Mononuclear cell (primary cell): ENCODE measurements at regions not wholly inside any gene's neighbourhood (a gene's known extent, or its start where the extent isn't known, plus 50 kb on each side); places are given as distances from the start of the nearest gene placed in this dataset.

ENCODE experiments used
- H3K27me3 ChIP-seq: 2 replicates; pipeline ENCODE4 v1.6.0; 2011; ENCODE audit warnings: low read length, control low read depth; ENCODE audit not compliant: insufficient read depth
- H3K4me1 ChIP-seq: 2 replicates; pipeline ENCODE4 v1.5.1; 2011; ENCODE audit warnings: mild to moderate bottlenecking, low read length, control low read depth; ENCODE audit not compliant: insufficient read depth
- H3K4me3 ChIP-seq: 2 replicates; pipeline ENCODE4 v1.5.1; 2011; ENCODE audit warnings: mild to moderate bottlenecking, low read length, moderate library complexity
- H3K9me3 ChIP-seq: 2 replicates; pipeline ENCODE4 v1.5.1; 2011; ENCODE audit warnings: low read depth, mild to moderate bottlenecking, control low read depth, low read length

DNA sequence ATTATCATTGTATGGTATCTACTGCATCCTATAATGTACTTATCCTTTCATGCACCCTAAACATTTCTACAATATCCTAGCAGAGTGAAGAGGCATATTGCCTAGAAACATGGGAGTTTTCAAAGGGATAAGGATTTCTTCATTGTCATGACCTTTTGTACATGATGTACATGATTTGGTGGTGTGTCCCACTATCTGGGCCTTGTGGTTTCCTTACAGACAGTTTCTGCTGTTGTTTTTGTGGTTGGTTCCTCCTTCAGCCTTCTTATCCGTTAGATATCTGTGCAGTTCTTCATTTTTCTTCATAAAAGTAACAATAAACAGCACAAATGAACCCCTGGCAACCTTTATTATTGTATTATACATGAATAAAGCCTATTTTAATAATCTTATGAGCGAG lies 70.4 kb upstream of the BACH1 start:
- Histone ChIP-seq H3K27me3 (no peaks in the 10 kb centered on the region), H3K4me3 (no peak overlapping the region), H3K4me1 (peaks cover 43% of the 10 kb centered on the region), H3K9me3 (no peaks in the 10 kb centered on the region)

DNA sequence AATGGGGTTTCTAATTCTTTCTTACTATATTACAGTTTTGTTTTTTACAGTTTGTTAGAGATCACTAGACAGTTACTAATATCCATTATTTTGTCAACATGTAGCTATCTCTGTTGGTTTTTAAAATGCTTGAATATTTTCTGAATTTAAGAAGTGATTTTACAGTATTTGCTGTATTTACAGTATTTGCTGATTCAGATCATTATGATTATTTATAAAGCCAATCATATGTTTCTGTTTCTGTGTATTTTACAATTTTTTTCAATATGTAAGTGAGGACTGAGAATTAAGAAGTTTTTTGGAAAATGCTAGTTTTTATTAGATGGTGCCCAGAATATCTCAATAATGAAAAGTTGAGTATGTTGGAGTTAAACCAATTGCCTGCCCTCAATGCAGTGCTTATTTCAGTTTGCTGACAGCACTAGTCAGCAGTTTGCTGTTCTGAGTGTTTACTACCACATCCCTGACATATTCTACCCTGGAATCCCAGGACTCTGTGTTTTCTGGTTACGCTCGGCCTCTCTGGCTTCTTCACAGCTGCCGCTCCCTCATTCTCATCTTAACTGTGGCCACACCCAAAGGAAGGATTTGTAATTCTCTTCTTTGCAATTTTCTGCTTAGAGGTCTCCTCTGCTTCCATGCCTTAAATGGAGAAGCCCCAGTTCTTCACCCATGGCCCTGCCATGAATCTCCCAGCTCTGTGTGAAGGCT lies 68.0 kb upstream of the BACH1 start:
- Histone ChIP-seq H3K4me1 (peaks cover 67% of the 10 kb centered on the region), H3K4me3 (no peak overlapping the region), H3K9me3 (no peaks in the 10 kb centered on the region), H3K27me3 (no peaks in the 10 kb centered on the region)

DNA sequence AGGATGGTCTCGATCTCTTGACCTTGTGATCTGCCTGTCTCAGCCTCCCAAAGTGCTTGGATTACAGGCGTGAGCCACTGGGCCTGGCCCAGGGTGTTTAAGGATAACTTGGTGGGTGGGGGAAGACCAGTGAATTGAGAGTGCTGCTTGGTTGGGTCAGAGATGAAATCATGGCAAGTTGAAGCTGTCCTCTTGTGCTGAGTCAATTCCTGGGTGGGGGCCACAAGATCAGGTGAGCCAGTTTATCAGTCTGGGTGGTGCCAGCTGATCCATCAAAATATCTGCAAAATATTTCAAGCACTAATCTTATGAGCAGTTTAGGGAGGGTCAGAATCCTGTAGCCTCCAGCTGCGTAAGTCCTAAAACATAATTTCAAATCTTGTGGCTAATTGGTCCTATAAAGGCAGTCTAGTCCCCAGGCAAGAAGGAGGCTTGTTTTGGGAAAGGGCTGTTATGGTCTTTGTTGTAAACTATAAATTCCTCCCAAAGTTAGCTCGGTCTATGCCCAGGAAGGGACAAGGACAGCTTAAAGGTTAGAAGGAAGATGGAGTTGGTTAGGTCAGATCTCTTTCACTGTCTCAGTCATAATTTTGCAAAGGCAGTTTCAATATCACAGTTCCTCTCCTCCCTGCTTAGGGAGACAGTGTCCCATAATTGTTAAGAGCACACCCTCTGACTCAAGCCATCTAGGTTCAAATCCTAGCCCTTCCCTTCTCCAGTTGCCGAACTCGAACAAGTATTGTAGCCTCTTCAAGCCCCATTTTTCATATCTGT lies 66.8 kb upstream of the BACH1 start:
- H3K9me3 ChIP-seq, result no peaks in the 10 kb centered on the region
- peaks cover 79% of the 10 kb centered on the region for H3K4me1 ChIP-seq
- no peaks in the 10 kb centered on the region for H3K27me3 ChIP-seq
- no peak overlapping the region for H3K4me3 ChIP-seq

GRCh38 chr21:29232530-29233255 lies 66.0 kb upstream of the BACH1 start:
- Histone ChIP-seq H3K9me3 (no peaks in the 10 kb centered on the region), H3K27me3 (no peaks in the 10 kb centered on the region), H3K4me3 (no peak overlapping the region), H3K4me1 (peaks cover 83% of the 10 kb centered on the region)

- H3K4me3 ChIP-seq, result no peak overlapping the region
- no peaks in the 10 kb centered on the region for H3K9me3 ChIP-seq
- no peaks in the 10 kb centered on the region for H3K27me3 ChIP-seq
- peaks cover 83% of the 10 kb centered on the region for H3K4me1 ChIP-seq
Measured at GRCh38 chr21:29233256-29233546, 65.5 kb upstream of the BACH1 start.

DNA sequence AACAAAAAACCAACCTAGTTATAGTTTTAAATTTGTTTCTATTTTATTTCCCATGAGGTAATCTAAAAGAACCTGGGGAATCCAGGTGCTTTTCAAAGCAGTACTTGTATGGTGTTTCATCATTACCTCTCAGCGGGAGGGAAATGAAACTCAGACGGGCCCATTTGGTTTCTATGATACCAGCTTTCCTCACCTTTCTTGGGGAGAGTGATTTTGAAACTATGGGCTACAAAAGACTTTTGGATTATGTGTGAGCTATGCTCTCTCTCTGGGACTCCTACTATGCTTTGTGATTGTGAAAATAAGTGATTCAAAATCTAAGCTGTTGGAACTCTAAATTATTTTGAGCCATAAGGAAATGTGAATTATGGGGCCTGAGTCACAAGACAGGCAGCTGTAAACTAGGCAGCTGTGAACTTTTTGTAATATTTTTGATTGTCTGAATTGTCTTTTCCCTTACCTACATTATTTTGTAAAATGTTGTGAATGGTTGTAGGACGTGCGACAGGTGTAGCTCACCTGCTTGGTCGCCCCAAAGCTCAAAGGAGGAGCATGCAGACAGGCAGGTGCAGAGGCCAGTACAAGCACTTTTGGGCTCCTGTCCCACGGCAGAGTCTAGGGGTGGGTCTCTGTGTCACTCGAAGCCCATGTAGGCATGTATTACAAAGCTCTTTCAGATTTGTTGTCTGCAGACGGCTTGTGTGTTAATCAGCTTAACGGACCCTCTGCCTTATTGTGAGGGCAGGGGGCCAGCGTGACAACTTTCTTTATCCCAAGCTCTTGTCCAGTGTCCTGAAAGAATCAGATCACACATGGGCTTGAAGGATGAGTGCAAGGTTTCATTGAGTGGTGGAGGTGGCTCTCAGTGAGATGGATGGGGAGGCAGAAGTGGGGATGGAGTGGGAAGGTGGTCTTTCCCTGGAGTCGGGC lies 64.8 kb upstream of the BACH1 start:
- H3K9me3 ChIP-seq, result no peaks in the 10 kb centered on the region
- H3K27me3 ChIP-seq, result no peaks in the 10 kb centered on the region
- H3K4me3 ChIP-seq, result no peak overlapping the region
- H3K4me1 ChIP-seq, result peaks cover 84% of the 10 kb centered on the region

- peaks cover 91% of the 10 kb centered on the region for H3K4me1 ChIP-seq
- H3K4me3 ChIP-seq, result no peak overlapping the region
- H3K9me3 ChIP-seq, result no peaks in the 10 kb centered on the region
- no peaks in the 10 kb centered on the region for H3K27me3 ChIP-seq
Measured at GRCh38 chr21:29235714-29236197, 63.0 kb upstream of the BACH1 start.

GRCh38 chr21:29236201-29236600 lies 62.5 kb upstream of the BACH1 start:
- Histone ChIP-seq H3K9me3 (no peaks in the 10 kb centered on the region), H3K4me3 (no peak overlapping the region), H3K4me1 (peaks cover 87% of the 10 kb centered on the region), H3K27me3 (no peaks in the 10 kb centered on the region)

GRCh38 chr21:29237110-29238052 lies 61.3 kb upstream of the BACH1 start:
- Histone ChIP-seq H3K4me1 (peaks cover 76% of the 10 kb centered on the region), H3K27me3 (no peaks in the 10 kb centered on the region), H3K4me3 (no peak overlapping the region), H3K9me3 (no peaks in the 10 kb centered on the region)

DNA sequence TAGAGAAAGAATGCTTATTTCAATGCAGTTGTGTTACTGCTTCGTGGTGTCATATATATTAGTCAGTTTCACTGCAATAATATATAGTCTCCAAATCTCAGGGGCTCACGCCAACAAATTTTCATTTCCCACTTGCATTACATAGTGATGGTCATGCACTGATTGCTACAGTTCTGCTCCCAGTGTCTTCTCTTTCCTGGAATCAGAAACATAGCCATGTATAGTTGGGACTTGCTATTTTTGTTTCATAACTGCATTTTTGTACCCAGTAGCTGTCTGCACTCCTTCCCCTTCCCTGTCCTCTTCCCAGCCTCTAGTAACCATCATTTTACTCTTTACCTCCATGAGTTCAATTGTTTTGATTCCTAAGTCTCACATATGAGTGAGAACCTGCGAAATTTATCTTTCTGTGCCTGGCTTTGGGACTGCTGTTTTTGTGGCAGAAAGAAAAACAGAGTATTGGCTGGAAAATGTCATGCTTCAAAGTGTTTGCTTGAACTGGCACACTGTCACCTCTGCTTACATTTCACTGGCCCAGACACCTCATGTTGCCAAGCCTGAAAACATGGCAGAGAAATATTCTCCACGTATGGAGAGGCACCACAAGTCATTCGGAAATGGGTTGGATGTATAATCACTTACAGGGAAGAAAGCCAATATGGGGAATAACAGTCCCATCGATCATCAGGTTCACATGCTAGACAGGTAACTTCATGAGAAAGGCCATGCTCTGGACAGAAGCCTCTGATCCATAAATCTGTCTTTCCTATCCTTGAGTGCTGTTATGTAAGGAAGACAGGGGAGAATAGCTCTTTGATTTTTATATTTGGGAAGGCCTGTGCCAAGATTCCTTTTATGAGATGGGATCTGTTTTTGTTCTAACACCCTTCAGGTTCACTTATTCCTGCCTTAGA lies 60.4 kb upstream of the BACH1 start:
- Histone ChIP-seq H3K27me3 (no peaks in the 10 kb centered on the region), H3K4me3 (no peak overlapping the region), H3K9me3 (no peaks in the 10 kb centered on the region), H3K4me1 (peaks cover 68% of the 10 kb centered on the region)

- H3K4me3 ChIP-seq, result no peak overlapping the region
- no peaks in the 10 kb centered on the region for H3K9me3 ChIP-seq
Measured at GRCh38 chr21:29238967-29239290, 59.8 kb upstream of the BACH1 start.

DNA sequence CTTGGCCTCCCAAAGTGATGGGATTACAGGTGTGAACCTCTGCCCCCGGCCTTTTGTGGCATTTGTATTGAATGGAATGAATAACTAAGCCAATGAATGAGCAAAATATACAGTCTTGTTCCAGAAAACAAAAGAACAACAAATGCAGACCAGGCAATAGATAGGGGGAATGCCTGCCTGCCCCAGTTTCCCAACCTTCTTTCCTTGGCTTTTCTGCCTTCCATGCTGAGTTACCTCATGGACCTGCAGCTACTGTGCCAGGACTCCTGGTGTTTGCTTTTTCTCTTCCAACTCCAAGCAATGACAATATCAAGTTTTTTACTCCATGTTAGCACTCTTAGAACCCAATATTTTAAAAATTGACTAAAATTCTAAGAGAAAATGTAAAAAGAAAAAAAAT lies 58.6 kb upstream of the BACH1 start:
- Histone ChIP-seq H3K4me3 (no peak overlapping the region), H3K27me3 (no peaks in the 10 kb centered on the region), H3K4me1 (peaks cover 56% of the 10 kb centered on the region), H3K9me3 (no peaks in the 10 kb centered on the region)

More at GRCh38 chr21:29238967-29239290, 59.8 kb upstream of the BACH1 start:
- no peaks in the 10 kb centered on the region for H3K27me3 ChIP-seq
- H3K4me1 ChIP-seq, result peaks cover 62% of the 10 kb centered on the region

- Histone ChIP-seq H3K27me3 (no peaks in the 10 kb centered on the region), H3K4me1 (peaks cover 47% of the 10 kb centered on the region), H3K9me3 (no peaks in the 10 kb centered on the region), H3K4me3 (no peak overlapping the region)
Measured at GRCh38 chr21:29242201-29242600, 56.5 kb upstream of the BACH1 start.
